PC-9 (cell line): ENCODE measurements at regions not wholly inside any gene's neighbourhood (a gene's known extent, or its start where the extent isn't known, plus 50 kb on each side); places are given as distances from the start of the nearest gene placed in this dataset.

Experiments
- BruUV-seq: library from RNA; stranded (reverse); fragments of 400-500 nt; replicated peaks from 2 replicates; lab custom pipeline; 2021; lab: Mats Ljungman, UMichigan
- CTCF ChIA-PET: fragments of 300-600 bp; sonication (Branson Sonifier 250); formaldehyde crosslinking; loops from one replicate; lab custom pipeline; 2022; ENCODE audit warnings: antibody characterized with exemption; lab: Charles Lee
- POLR2A ChIA-PET: fragments of 300-600 bp; sonication (Branson Sonifier 250); formaldehyde crosslinking; loops from one replicate; lab custom pipeline; 2022; ENCODE audit warnings: antibody characterized with exemption; ENCODE audit not compliant: unreplicated experiment; lab: Charles Lee
- DNase-seq, 2 experiments: peaks; one replicate each; pipeline versions ENCODE4 v3.0.0 to v3.0.0-alpha.2; 2015 to 2022; ENCODE audit warnings: mixed read lengths in 1 of 2
- H2AFZ ChIP-seq: fragments of 200-600 bp; sonication (generic); 2 replicates; pipeline ENCODE4 v1.8.1; 2017; ENCODE audit warnings: antibody characterized with exemption
- H3F3A ChIP-seq: fragments of 200-600 bp; sonication (generic); 2 replicates; pipeline ENCODE4 v1.8.1; 2017; ENCODE audit warnings: antibody characterized with exemption, mild to moderate bottlenecking, low read depth; ENCODE audit not compliant: insufficient read depth
- H3K27ac ChIP-seq: fragments of 200-600 bp; sonication (generic); 2 replicates; pipeline ENCODE4 v1.6.1; 2016; ENCODE audit warnings: mixed run types
- H3K27me3 ChIP-seq: fragments of 200-600 bp; sonication (generic); 2 replicates; pipeline ENCODE4 v1.6.1; 2016; ENCODE audit warnings: low read depth, mixed run types; ENCODE audit not compliant: insufficient read depth
- H3K36me3 ChIP-seq: fragments of 200-600 bp; sonication (generic); 2 replicates; pipeline ENCODE4 v1.6.1; 2016; ENCODE audit warnings: low read depth, mixed run types
- H3K4me1 ChIP-seq: fragments of 200-600 bp; sonication (generic); replicated peaks from 2 replicates; pipeline ENCODE4 v1.6.1; 2016; ENCODE audit warnings: mixed run types; ENCODE audit not compliant: insufficient read depth
- H3K4me2 ChIP-seq: fragments of 200-600 bp; sonication (generic); 2 replicates; pipeline ENCODE4 v1.6.1; 2017; ENCODE audit warnings: mixed run types
- H3K4me3 ChIP-seq: fragments of 200-600 bp; sonication (generic); 2 replicates; pipeline ENCODE4 v1.6.1; 2016; ENCODE audit warnings: mixed run types
- H3K79me2 ChIP-seq: fragments of 200-600 bp; sonication (generic); 2 replicates; pipeline ENCODE4 v1.6.1; 2017; ENCODE audit warnings: low read depth, mixed run types
- H3K9me2 ChIP-seq: fragments of 200-600 bp; sonication (generic); 2 replicates; pipeline ENCODE4 v1.8.1; 2017; ENCODE audit warnings: mild to moderate bottlenecking; ENCODE audit not compliant: insufficient read depth
- H3K9me3 ChIP-seq: fragments of 200-600 bp; sonication (generic); 2 replicates; pipeline ENCODE4 v1.8.1; 2016; ENCODE audit warnings: low read depth; ENCODE audit not compliant: insufficient read depth
- H4K20me1 ChIP-seq: fragments of 200-600 bp; sonication (generic); 2 replicates; pipeline ENCODE4 v1.8.1; 2017; ENCODE audit not compliant: insufficient read depth
- CTCF ChIP-seq: fragments of 200-600 bp; sonication (generic); conservative IDR thresholded peaks from 2 replicates; pipeline ENCODE4 v1.6.1; 2017; ENCODE audit warnings: mixed run types, antibody characterized with exemption, mild to moderate bottlenecking, moderate library complexity
- EZH2 ChIP-seq: fragments of 200-600 bp; sonication (generic); IDR thresholded peaks from 2 replicates; pipeline ENCODE4 v1.8.0; 2017; ENCODE audit warnings: antibody characterized with exemption, low read depth
- intact Hi-C: fragments of 100-400 bp; cut with micrococcal nuclease; formaldehyde crosslinking; loops from one replicate; pipeline ENCODE4 v1.10.0; 2022; ENCODE audit not compliant: unreplicated experiment

- Histone ChIP-seq H3K4me3 (no peak overlapping the region), H3K9me3 (peaks cover 8% of the 10 kb centered on the region), H2AFZ (no peak overlapping the region), H3K36me3 (no peaks in the 10 kb centered on the region), H3F3A (no peaks in the 10 kb centered on the region), H3K4me1 (no peaks in the 10 kb centered on the region), H3K9me2 (no peaks in the 10 kb centered on the region), H3K27ac (no peak overlapping the region), H3K27me3 (no peaks in the 10 kb centered on the region; the same call in 1 of the 2 replicates), H3K79me2 (no peaks in the 10 kb centered on the region), H4K20me1 (no peaks in the 10 kb centered on the region), H3K4me2 (no peak overlapping the region)
- CTCF ChIA-PET: no interaction called here
- DNase-seq: no peak
- TF ChIP-seq CTCF: no peak
- no peak for TF ChIP-seq EZH2
- POLR2A ChIA-PET: no interaction called here
- intact Hi-C loops: no loop called here
- BruUV-seq: no TSS peak
Observed at GRCh38 chr5:8493176-8493575, 624.2 kb downstream of the MTRR start.

- BruUV-seq: no TSS peak
- no peak overlapping the region for H3K27ac ChIP-seq
- H4K20me1 ChIP-seq: no peaks in the 10 kb centered on the region
- H3K9me3 ChIP-seq: no peaks in the 10 kb centered on the region
- no peaks in the 10 kb centered on the region for H3K9me2 ChIP-seq
- H3K4me1 ChIP-seq: no peaks in the 10 kb centered on the region
- intact Hi-C loops: no loop called here
- no peak overlapping the region for H3K4me3 ChIP-seq
- POLR2A ChIA-PET: no interaction called here
- TF ChIP-seq EZH2 (no peak), CTCF (no peak)
- no peak overlapping the region for H2AFZ ChIP-seq
- no peak overlapping the region for H3K4me2 ChIP-seq
- CTCF ChIA-PET: no interaction called here
- H3F3A ChIP-seq: no peaks in the 10 kb centered on the region
- no peaks in the 10 kb centered on the region for H3K79me2 ChIP-seq
- H3K36me3 ChIP-seq: no peaks in the 10 kb centered on the region
- H3K27me3 ChIP-seq: peaks cover 20% of the 10 kb centered on the region
- DNase-seq: no peak
Observed at GRCh38 chr5:8500426-8500825, 631.5 kb downstream of the MTRR start.

- H3K4me2 ChIP-seq: no peak overlapping the region
- ChIA-PET CTCF (no interaction called here), POLR2A (no interaction called here)
- no peak overlapping the region for H3K4me3 ChIP-seq
- no peaks in the 10 kb centered on the region for H4K20me1 ChIP-seq
- no peaks in the 10 kb centered on the region for H3F3A ChIP-seq
- TF ChIP-seq EZH2: no peak
- no peak for TF ChIP-seq CTCF
- H3K27me3 ChIP-seq: peaks cover 20% of the 10 kb centered on the region
- H3K79me2 ChIP-seq: no peaks in the 10 kb centered on the region
- H3K4me1 ChIP-seq: no peaks in the 10 kb centered on the region
- no peak overlapping the region for H3K27ac ChIP-seq
- intact Hi-C loops: no loop called here
- H3K9me3 ChIP-seq: no peaks in the 10 kb centered on the region
- H3K9me2 ChIP-seq: no peaks in the 10 kb centered on the region
- DNase-seq: no peak
- BruUV-seq: no TSS peak
- no peaks in the 10 kb centered on the region for H3K36me3 ChIP-seq
- H2AFZ ChIP-seq: no peak overlapping the region
Observed at GRCh38 chr5:8505196-8505595, 636.2 kb downstream of the MTRR start.
